ENCODE measurements at regions not wholly inside any gene's neighbourhood (a gene's known extent, or its start where the extent isn't known, plus 50 kb on each side); places are given as distances from the start of the nearest gene placed in this dataset.

DNA sequence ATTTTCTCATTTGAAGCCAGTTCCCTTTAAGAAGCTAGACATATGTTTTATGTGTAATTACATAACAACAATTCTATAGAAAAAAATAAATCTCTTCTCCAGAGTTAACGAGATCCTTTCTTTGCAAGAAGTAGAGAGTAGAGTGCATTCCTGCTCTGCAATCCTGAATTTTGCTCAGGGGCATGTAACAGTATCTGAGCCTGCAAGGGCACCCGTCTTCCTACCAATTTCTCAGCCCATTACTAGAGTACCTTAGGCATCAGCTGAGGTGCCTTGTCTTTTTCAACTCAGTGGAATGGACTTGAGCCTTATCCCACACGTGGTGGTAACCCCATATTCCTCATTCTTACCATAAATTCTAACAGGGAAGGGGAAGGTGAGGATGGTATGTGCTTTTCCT lies 205.9 kb downstream of the IKZF2 start:
- TF ChIP-seq, protein P1, sequence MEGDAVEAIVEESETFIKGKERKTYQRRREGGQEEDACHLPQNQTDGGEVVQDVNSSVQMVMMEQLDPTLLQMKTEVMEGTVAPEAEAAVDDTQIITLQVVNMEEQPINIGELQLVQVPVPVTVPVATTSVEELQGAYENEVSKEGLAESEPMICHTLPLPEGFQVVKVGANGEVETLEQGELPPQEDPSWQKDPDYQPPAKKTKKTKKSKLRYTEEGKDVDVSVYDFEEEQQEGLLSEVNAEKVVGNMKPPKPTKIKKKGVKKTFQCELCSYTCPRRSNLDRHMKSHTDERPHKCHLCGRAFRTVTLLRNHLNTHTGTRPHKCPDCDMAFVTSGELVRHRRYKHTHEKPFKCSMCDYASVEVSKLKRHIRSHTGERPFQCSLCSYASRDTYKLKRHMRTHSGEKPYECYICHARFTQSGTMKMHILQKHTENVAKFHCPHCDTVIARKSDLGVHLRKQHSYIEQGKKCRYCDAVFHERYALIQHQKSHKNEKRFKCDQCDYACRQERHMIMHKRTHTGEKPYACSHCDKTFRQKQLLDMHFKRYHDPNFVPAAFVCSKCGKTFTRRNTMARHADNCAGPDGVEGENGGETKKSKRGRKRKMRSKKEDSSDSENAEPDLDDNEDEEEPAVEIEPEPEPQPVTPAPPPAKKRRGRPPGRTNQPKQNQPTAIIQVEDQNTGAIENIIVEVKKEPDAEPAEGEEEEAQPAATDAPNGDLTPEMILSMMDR (IDR thresholded peaks at IDR 0.05; ENCODE audit: low read length, missing control alignments): no peak
- DNase-seq (ENCODE audit: low read depth): no peak
- H3K4me3 ChIP-seq (replicated peaks; ENCODE audit: low read depth, low read length): no peak overlapping the region

- DNase-seq (ENCODE audit: low read depth): no peak
- no peak overlapping the region for H3K4me3 ChIP-seq (replicated peaks; ENCODE audit: low read depth, low read length)
- TF ChIP-seq, protein P1 (IDR thresholded peaks at IDR 0.05; ENCODE audit: low read length, missing control alignments): no peak
Observed at GRCh38 chr2:212943351-212943750, 208.1 kb downstream of the IKZF2 start.

- no peak overlapping the region for H3K4me3 ChIP-seq (replicated peaks; ENCODE audit: low read depth, low read length)
- TF ChIP-seq, protein P1 (IDR thresholded peaks at IDR 0.05; ENCODE audit: low read length, missing control alignments): no peak
- no peak for DNase-seq (ENCODE audit: low read depth)
Observed at GRCh38 chr2:212941361-212941760, 210.1 kb downstream of the IKZF2 start.

DNA sequence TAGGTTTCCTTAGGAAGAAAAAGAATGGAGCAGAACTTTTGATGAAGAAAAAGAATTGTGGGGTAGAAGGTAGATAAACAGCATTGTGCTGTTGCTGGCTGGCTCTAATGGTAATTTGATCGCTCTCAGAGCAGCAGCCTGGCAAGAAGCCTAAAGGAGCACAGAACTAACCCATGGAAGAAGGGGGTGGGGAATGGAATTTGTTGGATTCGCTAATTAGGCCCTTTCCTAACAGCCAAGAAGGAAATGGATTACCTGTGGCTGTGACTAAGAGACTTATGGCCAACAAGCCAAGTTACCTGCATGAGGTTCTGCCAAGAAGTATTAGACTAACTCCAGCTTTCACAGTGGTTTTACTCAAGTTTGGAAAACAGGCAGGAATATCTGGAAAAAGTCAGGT lies 210.6 kb downstream of the IKZF2 start:
- no peak overlapping the region for H3K4me3 ChIP-seq (replicated peaks; ENCODE audit: low read depth, low read length)
- DNase-seq (ENCODE audit: low read depth): peak; percentile 47
- TF ChIP-seq, protein P1 (IDR thresholded peaks at IDR 0.05; ENCODE audit: low read length, missing control alignments): no peak

DNA sequence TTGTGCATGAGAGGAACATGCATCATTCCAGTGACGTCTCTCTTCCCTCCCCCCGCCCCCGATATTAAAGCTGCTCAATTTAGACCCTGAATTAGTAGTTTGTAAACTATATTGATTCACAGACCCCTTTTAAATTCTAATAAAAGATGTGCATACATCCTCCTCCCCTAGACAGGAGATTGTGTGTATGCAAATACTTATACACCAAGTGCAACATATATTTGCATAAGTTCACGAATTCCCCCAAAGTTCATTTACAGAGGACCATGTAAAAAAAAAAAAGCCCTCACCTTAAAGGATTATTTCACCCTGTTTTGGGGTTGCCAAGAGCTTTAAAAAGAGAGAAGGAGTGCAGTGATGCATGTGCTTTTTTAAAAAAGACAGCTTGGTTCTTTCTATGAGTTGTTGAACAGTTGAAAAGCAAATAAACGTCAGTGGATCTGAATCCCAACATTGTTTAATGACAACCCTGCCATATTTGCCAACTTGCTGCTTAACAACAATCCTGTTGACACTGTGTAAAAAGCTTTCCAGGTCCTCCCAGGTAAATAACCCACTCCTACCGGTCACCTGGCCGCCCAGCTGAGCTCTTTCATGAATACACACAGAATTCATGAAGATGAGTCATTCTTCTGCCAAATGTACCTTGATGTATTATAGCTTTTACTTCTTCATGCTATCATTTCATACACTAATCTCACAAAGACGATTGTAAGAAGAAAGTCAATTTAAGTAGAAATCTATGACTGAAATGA lies 211.5 kb downstream of the IKZF2 start:
- DNase-seq (ENCODE audit: low read depth): no peak
- H3K4me3 ChIP-seq (replicated peaks; ENCODE audit: low read depth, low read length): no peak overlapping the region
- TF ChIP-seq, protein P1 (IDR thresholded peaks at IDR 0.05; ENCODE audit: low read length, missing control alignments): no peak

- DNase-seq (ENCODE audit: low read depth): no peak
- no peak overlapping the region for H3K4me3 ChIP-seq (replicated peaks; ENCODE audit: low read depth, low read length)
- TF ChIP-seq, protein P1 (IDR thresholded peaks at IDR 0.05; ENCODE audit: low read length, missing control alignments): no peak
Observed at GRCh38 chr2:212938144-212938793, 213.1 kb downstream of the IKZF2 start.

Data from fibroblast of pulmonary artery (primary cell).